Heart left ventricle (tissue), 13 donors: ENCODE measurements at regions not wholly inside any gene's neighbourhood (a gene's known extent, or its start where the extent isn't known, plus 50 kb on each side); places are given as distances from the start of the nearest gene placed in this dataset.
"Not testable (repeated sequence)": the region's sequence is repeated elsewhere in the genome, so short reads cannot be mapped to it uniquely, and the experiment has no call there.

Source experiments
- POLR2A ChIP-seq, 2 donors: fragments of 450-650 bp; IDR thresholded peaks; one replicate each; pipeline ENCODE4 v1.6.1; 2017; ENCODE audit warnings: antibody characterized with exemption in 2 of 2, mild to moderate bottlenecking in 2 of 2, moderate library complexity in 2 of 2
- TF ChIP-seq, protein P1 (sequence below), 12 donors: fragments of 200-600 bp; sonication (generic) in 4 of 12; IDR thresholded peaks; one replicate each; pipeline versions ENCODE4 v1.5.0 to v1.8.0; 2018 to 2022; ENCODE audit warnings: antibody characterized with exemption in 12 of 12, mild to moderate bottlenecking in 5 of 12
- donor health status: ischemic (EF 13 %, LVEDD 7.1; RV severe dilation, severe dysfunction).
- donor health status: DM: no; HTN: yes; CAD: no.
- donor health status: DM: no; HTN: no; CAD: no.
- donor health status: ischemic (EF 25% LVEDD 6.9; RV normal size, moderate dysfunction).
- donor health status: ischemic (EF 25% LVEDD 5.7; RV mildly dilated, moderate dysfunction).
- donor health status: ischemic (EF 35%, LVEDD 5.7; RV mildly dilated, moderate dysfunction).
- donor health status: nonischemic (EF 11% LVEDD 7.7; RV severe dilation, severe dysfunction).
- donor health status: DM: yes; HTN: yes; CAD: no.
- donor health status: PGD.
- donor health status: ischemic (EF 29% LVEDD 5.4; RV normal size, mild dysfunction).
- donor health status: nonischemic (EF 23%, LVEDD 6.1; RV moderate dilation, normal function).

DNA sequence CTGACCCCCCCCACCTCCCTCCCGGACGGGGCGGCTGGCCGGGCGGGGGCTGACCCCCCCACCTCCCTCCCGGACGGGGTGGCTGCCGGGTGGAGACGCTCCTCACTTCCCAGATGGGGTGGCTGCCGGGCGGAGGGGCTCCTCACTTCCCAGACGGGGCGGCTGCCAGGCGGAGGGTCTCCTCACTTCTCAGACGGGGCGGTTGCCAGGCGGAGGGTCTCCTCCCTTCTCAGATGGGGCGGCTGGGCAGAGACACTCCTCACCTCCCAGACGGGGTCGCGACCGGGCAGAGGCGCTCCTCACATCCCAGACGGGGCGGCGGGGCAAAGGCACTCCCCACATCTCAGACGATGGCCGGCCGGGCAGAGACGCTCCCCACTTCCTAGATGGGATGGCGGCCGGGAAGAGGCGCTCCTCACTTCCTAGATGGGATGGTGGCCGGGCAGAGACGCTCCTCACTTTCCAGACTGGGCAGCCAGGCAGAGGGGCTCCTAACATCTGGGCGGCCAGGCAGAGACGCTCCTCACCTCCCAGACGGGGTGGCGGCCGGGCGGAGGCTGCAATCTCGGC is 597.6 kb downstream of the ZEB2 start:
- TF ChIP-seq, protein P1, sequence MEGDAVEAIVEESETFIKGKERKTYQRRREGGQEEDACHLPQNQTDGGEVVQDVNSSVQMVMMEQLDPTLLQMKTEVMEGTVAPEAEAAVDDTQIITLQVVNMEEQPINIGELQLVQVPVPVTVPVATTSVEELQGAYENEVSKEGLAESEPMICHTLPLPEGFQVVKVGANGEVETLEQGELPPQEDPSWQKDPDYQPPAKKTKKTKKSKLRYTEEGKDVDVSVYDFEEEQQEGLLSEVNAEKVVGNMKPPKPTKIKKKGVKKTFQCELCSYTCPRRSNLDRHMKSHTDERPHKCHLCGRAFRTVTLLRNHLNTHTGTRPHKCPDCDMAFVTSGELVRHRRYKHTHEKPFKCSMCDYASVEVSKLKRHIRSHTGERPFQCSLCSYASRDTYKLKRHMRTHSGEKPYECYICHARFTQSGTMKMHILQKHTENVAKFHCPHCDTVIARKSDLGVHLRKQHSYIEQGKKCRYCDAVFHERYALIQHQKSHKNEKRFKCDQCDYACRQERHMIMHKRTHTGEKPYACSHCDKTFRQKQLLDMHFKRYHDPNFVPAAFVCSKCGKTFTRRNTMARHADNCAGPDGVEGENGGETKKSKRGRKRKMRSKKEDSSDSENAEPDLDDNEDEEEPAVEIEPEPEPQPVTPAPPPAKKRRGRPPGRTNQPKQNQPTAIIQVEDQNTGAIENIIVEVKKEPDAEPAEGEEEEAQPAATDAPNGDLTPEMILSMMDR (IDR thresholded peaks at IDR 0.05): not testable (repeated sequence)
- TF ChIP-seq POLR2A (IDR thresholded peaks at IDR 0.05): not testable (repeated sequence)
